ENCODE measurements at regions not wholly inside any gene's neighbourhood (a gene's known extent, or its start where the extent isn't known, plus 50 kb on each side); places are given as distances from the start of the nearest gene placed in this dataset.

GRCh38 chr13:75102001-75102716, 379.8 kb downstream of the TBC1D4 start:
- Histone ChIP-seq H3K9me3 (peaks cover 0 to 8% (median 0%) of the 10 kb centered on the region in 3 donors), H3K4me1 (no peaks in the 10 kb centered on the region), H3K4me3 (no peak overlapping the region), H3K27me3 (no peaks in the 10 kb centered on the region), H3K27ac (no peak overlapping the region), H3K36me3 (no peaks in the 10 kb centered on the region)
- WGBS, 2 donors (ENCODE audit: low coverage in 1 of 2) = 77 to 94% methylated on average over 4 to 5 of the region's 5 CpGs
- ATAC-seq = no peak
- TF ChIP-seq EP300 (IDR thresholded peaks at IDR 0.05) (no peak), POLR2A (IDR thresholded peaks at IDR 0.05) (no peak), CTCF (IDR thresholded peaks at IDR 0.05) (no peak), POLR2AphosphoS5 (IDR thresholded peaks at IDR 0.05) (no peak)

DNA sequence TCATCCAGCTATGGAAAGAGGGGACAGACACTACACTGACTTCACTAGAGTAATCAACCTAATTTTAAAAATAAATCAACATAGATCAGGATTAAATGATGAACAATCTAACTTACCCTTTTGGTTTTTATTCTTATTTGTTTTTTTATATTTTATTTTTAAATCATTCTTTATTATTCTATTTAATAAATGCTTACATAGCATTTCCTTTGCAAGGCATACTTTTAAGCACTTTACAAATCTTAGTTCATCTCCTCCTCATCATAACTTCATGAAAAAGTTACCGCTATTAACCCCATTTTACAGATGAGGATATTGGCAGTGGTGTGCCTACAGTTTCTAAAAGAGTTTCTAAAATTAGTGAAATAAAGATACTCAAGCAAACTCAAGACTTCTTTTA, 380.6 kb downstream of the TBC1D4 start:
- 100% methylated on average over 1 of the region's 1 CpG for WGBS, 2 donors (ENCODE audit: low coverage in 1 of 2)

DNA sequence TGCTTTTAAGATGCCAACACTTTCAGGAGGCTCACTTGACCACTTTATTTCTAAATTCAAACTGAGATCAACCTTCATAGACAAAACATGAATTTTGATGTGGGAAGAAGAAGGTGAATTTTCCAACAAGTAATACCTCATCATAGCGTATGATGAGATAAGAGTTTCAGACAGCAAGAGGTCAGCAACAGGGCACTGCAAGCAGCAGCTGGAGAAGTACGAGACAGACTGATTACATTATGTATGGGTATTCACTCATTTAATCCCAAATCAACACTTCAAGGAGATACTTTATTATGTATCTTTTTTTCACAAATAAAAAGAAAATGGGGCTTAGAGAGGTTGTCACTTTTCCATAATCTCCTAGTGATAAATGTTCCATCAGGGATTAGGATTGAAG, 389.8 kb downstream of the TBC1D4 start:
- ATAC-seq = no peak
- TF ChIP-seq POLR2AphosphoS5 (IDR thresholded peaks at IDR 0.05) = no peak
- no peak for TF ChIP-seq POLR2A (IDR thresholded peaks at IDR 0.05)
- TF ChIP-seq CTCF (IDR thresholded peaks at IDR 0.05) = no peak
- TF ChIP-seq EP300 (IDR thresholded peaks at IDR 0.05) = no peak
- Histone ChIP-seq H3K27me3 (no peaks in the 10 kb centered on the region), H3K4me1 (no peaks in the 10 kb centered on the region), H3K4me3 (no peak overlapping the region), H3K9me3 (no peaks in the 10 kb centered on the region), H3K27ac (no peak overlapping the region), H3K36me3 (no peaks in the 10 kb centered on the region)
- 81 to 87% methylated on average over 2 of the region's 2 CpGs for WGBS, 2 donors (ENCODE audit: low coverage in 1 of 2)

More for the DNA sequence above, 380.6 kb downstream of the TBC1D4 start:
- ATAC-seq = no peak
- Histone ChIP-seq H3K36me3 (no peaks in the 10 kb centered on the region), H3K27me3 (no peaks in the 10 kb centered on the region), H3K4me1 (no peaks in the 10 kb centered on the region), H3K27ac (no peak overlapping the region), H3K4me3 (no peak overlapping the region), H3K9me3 (no peaks in the 10 kb centered on the region)
- no peak for TF ChIP-seq EP300 (IDR thresholded peaks at IDR 0.05)
- TF ChIP-seq POLR2AphosphoS5 (IDR thresholded peaks at IDR 0.05) = no peak
- no peak for TF ChIP-seq CTCF (IDR thresholded peaks at IDR 0.05)
- no peak for TF ChIP-seq POLR2A (IDR thresholded peaks at IDR 0.05)

DNA sequence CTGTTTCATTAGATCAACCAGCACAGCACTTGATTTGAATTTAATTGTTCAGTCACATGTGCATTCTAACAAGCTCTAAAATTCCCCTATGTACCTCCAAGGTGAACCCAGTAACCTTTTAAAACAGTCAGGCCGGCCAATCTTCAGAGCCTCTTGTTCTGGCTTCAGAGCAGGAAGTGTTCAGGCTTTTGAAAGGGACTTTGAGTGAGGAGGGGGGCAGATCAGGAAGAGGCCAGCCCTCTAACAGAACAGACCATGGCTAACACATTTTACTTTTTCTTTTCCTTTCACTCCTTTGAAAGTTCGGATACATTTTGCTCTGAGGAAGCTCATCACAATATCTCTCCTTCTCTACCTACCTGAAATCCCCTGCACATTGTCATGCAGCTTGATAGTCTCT, 390.3 kb downstream of the TBC1D4 start:
- Histone ChIP-seq H3K36me3 (no peaks in the 10 kb centered on the region), H3K4me1 (no peaks in the 10 kb centered on the region), H3K27me3 (no peaks in the 10 kb centered on the region), H3K27ac (no peak overlapping the region), H3K4me3 (no peak overlapping the region), H3K9me3 (no peaks in the 10 kb centered on the region)
- no peak for ATAC-seq
- TF ChIP-seq EP300 (IDR thresholded peaks at IDR 0.05) = no peak
- TF ChIP-seq CTCF (IDR thresholded peaks at IDR 0.05) = no peak
- TF ChIP-seq POLR2A (IDR thresholded peaks at IDR 0.05) = no peak
- no peak for TF ChIP-seq POLR2AphosphoS5 (IDR thresholded peaks at IDR 0.05)
- WGBS, 2 donors (ENCODE audit: low coverage in 1 of 2) = 53 to 57% methylated on average over 2 of the region's 2 CpGs

DNA sequence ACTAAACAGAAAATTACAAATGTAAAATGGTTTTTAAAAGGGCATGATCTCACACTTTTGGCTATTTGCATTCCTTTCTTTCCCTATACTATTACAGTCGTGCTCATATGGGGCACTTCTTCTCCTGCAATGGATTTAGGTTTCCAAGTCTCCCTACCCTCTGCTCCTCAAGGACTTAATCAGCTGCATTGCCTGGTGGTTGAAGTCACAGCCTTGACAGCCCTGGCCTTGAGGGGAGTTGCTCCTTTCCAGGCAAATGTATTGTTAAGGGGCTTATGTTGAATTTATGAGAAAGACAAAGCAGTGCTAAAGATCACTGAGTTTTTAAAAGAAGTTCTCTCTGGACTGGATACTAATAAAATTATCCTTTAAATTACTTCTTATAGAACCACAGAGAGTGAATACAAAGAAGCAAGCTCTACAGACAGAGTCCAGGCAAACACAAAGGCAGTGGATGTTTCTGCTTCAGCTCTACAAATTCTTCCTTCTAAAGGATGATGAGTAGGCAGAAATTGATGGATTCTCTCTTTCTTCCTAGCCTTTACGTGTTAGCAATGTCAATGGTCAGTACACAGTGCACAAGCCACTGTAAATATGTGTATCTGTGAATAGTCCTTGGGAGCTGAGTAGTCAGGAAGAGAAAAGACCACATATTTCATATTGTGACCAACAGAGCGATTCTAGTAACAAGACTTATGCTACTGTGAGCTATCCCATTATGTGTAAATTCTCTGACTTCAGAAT, 390.9 kb downstream of the TBC1D4 start:
- Histone ChIP-seq H3K4me3 (no peak overlapping the region), H3K27ac (no peak overlapping the region), H3K4me1 (no peaks in the 10 kb centered on the region), H3K9me3 (no peaks in the 10 kb centered on the region), H3K27me3 (no peaks in the 10 kb centered on the region), H3K36me3 (no peaks in the 10 kb centered on the region)
- WGBS, 2 donors (ENCODE audit: low coverage in 1 of 2) = 74 to 93% methylated on average over 3 of the region's 3 CpGs
- TF ChIP-seq POLR2A (IDR thresholded peaks at IDR 0.05) = no peak
- no peak for TF ChIP-seq EP300 (IDR thresholded peaks at IDR 0.05)
- TF ChIP-seq POLR2AphosphoS5 (IDR thresholded peaks at IDR 0.05) = no peak
- no peak for TF ChIP-seq CTCF (IDR thresholded peaks at IDR 0.05)
- no peak for ATAC-seq

All from gastroesophageal sphincter (tissue), 4 donors.